GM19023 (cell line): ENCODE measurements at regions not wholly inside any gene's neighbourhood (a gene's known extent, or its start where the extent isn't known, plus 50 kb on each side); places are given as distances from the start of the nearest gene placed in this dataset.
"Not testable (repeated sequence)": the region's sequence is repeated elsewhere in the genome, so short reads cannot be mapped to it uniquely, and the experiment has no call there.

ENCODE experiments used
- ATAC-seq: cut with Tn5 transposase; IDR thresholded peaks from one replicate; pipeline ENCODE4 v1.9.1; 2021; ENCODE audit warnings: mild to moderate bottlenecking, moderate library complexity; ENCODE audit not compliant: unreplicated experiment

- ATAC-seq = not testable (repeated sequence)
Observed at GRCh38 chr21:6093419-6093818, 4428.0 kb upstream of the TPTE start.

- not testable (repeated sequence) for ATAC-seq
Observed at GRCh38 chr21:6093870-6094269, 4427.5 kb upstream of the TPTE start.

GRCh38 chr21:6095304-6095703 is 4426.1 kb upstream of the TPTE start:
- not testable (repeated sequence) for ATAC-seq

- ATAC-seq = not testable (repeated sequence)
Observed at GRCh38 chr21:6096560-6097424, 4424.6 kb upstream of the TPTE start.

GRCh38 chr21:6097736-6098135 is 4423.6 kb upstream of the TPTE start:
- not testable (repeated sequence) for ATAC-seq

GRCh38 chr21:6098191-6098935 is 4423.0 kb upstream of the TPTE start:
- peak; percentile 54 for ATAC-seq

- not testable (repeated sequence) for ATAC-seq
Observed at GRCh38 chr21:6101588-6101987, 4419.8 kb upstream of the TPTE start.

GRCh38 chr21:6104546-6104945 is 4416.8 kb upstream of the TPTE start:
- ATAC-seq = not testable (repeated sequence)

- ATAC-seq = not testable (repeated sequence)
Observed at GRCh38 chr21:6106686-6107567, 4414.5 kb upstream of the TPTE start.

- ATAC-seq = not testable (repeated sequence)
Observed at GRCh38 chr21:6108894-6109293, 4412.5 kb upstream of the TPTE start.

- ATAC-seq = not testable (repeated sequence)
Observed at GRCh38 chr21:6109774-6110173, 4411.6 kb upstream of the TPTE start.

- peak; percentile 81 for ATAC-seq
Observed at GRCh38 chr21:6110716-6111343, 4410.6 kb upstream of the TPTE start.

- ATAC-seq = peak; percentile 22
Observed at GRCh38 chr21:6111354-6111753, 4410.0 kb upstream of the TPTE start.

GRCh38 chr21:6118336-6118735 is 4403.0 kb upstream of the TPTE start:
- ATAC-seq = not testable (repeated sequence)

- not testable (repeated sequence) for ATAC-seq
Observed at GRCh38 chr21:6120863-6121262, 4400.5 kb upstream of the TPTE start.

GRCh38 chr21:6122629-6123028 is 4398.8 kb upstream of the TPTE start:
- not testable (repeated sequence) for ATAC-seq

- not testable (repeated sequence) for ATAC-seq
Observed at GRCh38 chr21:6123224-6123623, 4398.2 kb upstream of the TPTE start.

GRCh38 chr21:6125549-6126240 is 4395.7 kb upstream of the TPTE start:
- ATAC-seq = not testable (repeated sequence)

GRCh38 chr21:6126976-6127732 is 4394.2 kb upstream of the TPTE start:
- not testable (repeated sequence) for ATAC-seq
